ENCODE measurements at regions not wholly inside any gene's neighbourhood (a gene's known extent, or its start where the extent isn't known, plus 50 kb on each side); places are given as distances from the start of the nearest gene placed in this dataset.

DNA sequence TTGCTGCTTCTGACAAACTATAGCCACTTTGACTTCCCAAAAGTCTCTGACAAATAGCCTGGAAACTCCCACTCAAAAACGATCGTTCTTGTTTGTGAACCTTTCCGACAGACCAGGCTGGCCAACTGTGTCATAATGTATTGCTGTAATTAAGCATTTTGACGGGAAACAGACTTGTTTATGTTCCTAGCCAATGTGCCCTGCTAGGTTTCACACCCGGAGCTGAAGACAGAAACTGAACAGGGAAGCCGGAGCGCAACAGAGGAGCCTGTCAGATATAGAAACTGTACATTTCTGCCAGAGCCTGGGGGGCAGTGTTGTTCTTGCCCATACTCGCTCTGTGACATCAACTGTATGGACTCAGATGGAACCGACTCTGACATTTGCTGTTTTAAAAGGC lies 55.3 kb upstream of the C7orf33 start:
- ChIA-PET RAD21 (ENCODE audit: unreplicated experiment) (interaction anchor here (0.7 kb wide), 1 partner anchor 222 kb away, joined by 5 read pairs; no protein-coding TSS in a partner anchor), POLR2A (no interaction called here), SMC1A (ENCODE audit: uncharacterized antibody, unreplicated experiment) (no interaction called here), CTCF (interaction anchor here (1.1 to 1.5 kb wide), 2 partner anchors 8 to 39 kb away, joined by 3 to 4 read pairs; no protein-coding TSS in a partner anchor)
- Histone ChIP-seq H4K20me1 (ENCODE audit: control insufficient read depth, insufficient read depth) (no peaks in the 10 kb centered on the region), H3K9me3 (replicated peaks; ENCODE audit: control insufficient read depth, insufficient read depth, low read length) (no peaks in the 10 kb centered on the region), H3K36me3 (ENCODE audit: control insufficient read depth in 2 of 2, insufficient read depth in 2 of 2, low read length in 1 of 2) (no peaks in the 10 kb centered on the region), H3K79me2 (ENCODE audit: control insufficient read depth, insufficient read depth, low read length) (no peaks in the 10 kb centered on the region), H3K27me3 (replicated peaks in 1 of 2; ENCODE audit: control insufficient read depth in 2 of 2, insufficient read depth in 2 of 2, low read length in 1 of 2) (no peaks in the 10 kb centered on the region), H3K4me1 (ENCODE audit: control insufficient read depth, insufficient read depth, low read length) (peaks cover 3% of the 10 kb centered on the region; the same call in 1 of the 2 replicates), H3K4me2 (ENCODE audit: control insufficient read depth, insufficient read depth) (peak overlapping the region; percentile 49), H3K27ac (ENCODE audit: control insufficient read depth, insufficient read depth) (no peak overlapping the region), H3K4me3 (no peak overlapping the region), H2AFZ (ENCODE audit: control insufficient read depth, low read depth, low read length) (peak overlapping the region; percentile 22), H3K9ac (ENCODE audit: control insufficient read depth, insufficient read depth, low read length) (no peak overlapping the region)
- TF ChIP-seq PAX5 (IDR thresholded peaks at IDR 0.05; ENCODE audit: borderline replicate concordance, low read depth, low read length) = no peak
- TF ChIP-seq, protein P1, sequence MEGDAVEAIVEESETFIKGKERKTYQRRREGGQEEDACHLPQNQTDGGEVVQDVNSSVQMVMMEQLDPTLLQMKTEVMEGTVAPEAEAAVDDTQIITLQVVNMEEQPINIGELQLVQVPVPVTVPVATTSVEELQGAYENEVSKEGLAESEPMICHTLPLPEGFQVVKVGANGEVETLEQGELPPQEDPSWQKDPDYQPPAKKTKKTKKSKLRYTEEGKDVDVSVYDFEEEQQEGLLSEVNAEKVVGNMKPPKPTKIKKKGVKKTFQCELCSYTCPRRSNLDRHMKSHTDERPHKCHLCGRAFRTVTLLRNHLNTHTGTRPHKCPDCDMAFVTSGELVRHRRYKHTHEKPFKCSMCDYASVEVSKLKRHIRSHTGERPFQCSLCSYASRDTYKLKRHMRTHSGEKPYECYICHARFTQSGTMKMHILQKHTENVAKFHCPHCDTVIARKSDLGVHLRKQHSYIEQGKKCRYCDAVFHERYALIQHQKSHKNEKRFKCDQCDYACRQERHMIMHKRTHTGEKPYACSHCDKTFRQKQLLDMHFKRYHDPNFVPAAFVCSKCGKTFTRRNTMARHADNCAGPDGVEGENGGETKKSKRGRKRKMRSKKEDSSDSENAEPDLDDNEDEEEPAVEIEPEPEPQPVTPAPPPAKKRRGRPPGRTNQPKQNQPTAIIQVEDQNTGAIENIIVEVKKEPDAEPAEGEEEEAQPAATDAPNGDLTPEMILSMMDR (IDR thresholded peaks at IDR 0.05 in 2 of 3, conservative IDR thresholded peaks at IDR 0.05 in 1 of 3; ENCODE audit: control insufficient read depth in 2 of 3, extremely low read depth in 1 of 3, insufficient read depth in 1 of 3, low read depth in 3 of 3, low read length in 3 of 3) = peak in 2 of 3 experiments; percentile 20 to 29; a peak in 1 of 6 replicates
- 0 out of 2 replicates have a peak, but pooled peaks have one; percentile 22 for TF ChIP-seq RAD21 (IDR thresholded peaks at IDR 0.05; ENCODE audit: insufficient read depth, low read depth, low read length)
- TF ChIP-seq SMAD1 (IDR thresholded peaks at IDR 0.05; ENCODE audit: low read depth, partially characterized antibody) = no peak
- intact Hi-C loops (cut with micrococcal nuclease; ENCODE audit: unreplicated experiment) (no loop called here), in situ Hi-C loops (cut with MboI) (no loop called here)
- WGBS (ENCODE audit: insufficient coverage, insufficient replicate concordance, low lambda C conversion rate, missing lambda C conversion rate) = 2% methylated on average over 9 of the region's 9 CpGs
- FAIRE-seq = peak; percentile 23
- ATAC-seq = peak; percentile 87
- DNase-seq (ENCODE audit: low read depth, low spot score) = no peak
- no TSS peak for BruUV-seq (replicated peaks)

DNA sequence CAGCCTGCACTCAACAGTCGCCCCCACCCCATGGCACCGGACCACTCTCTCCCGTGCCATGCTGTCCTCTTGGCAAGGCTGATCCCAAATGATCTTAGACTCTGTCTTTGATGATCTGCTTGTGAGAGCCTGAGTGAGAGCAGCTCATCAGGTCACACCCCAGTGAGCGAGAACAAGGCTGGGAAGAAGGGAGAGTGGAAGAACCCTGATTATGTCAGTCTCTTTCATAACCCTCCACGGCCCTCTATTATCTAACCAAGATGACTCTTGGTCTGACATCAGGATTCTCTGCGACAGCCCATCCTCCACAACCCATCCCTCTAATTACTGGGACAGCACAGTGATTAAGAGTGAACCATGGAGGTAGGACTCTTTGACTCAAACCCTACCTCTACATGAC lies 53.1 kb upstream of the C7orf33 start:
- Histone ChIP-seq H3K27me3 (replicated peaks in 1 of 2; ENCODE audit: control insufficient read depth in 2 of 2, insufficient read depth in 2 of 2, low read length in 1 of 2) (no peaks in the 10 kb centered on the region), H3K9ac (ENCODE audit: control insufficient read depth, insufficient read depth, low read length) (no peak overlapping the region), H3K4me1 (ENCODE audit: control insufficient read depth, insufficient read depth, low read length) (peaks cover 3% of the 10 kb centered on the region; the same call in 1 of the 2 replicates), H3K27ac (ENCODE audit: control insufficient read depth, insufficient read depth) (no peak overlapping the region), H3K4me2 (ENCODE audit: control insufficient read depth, insufficient read depth) (no peak overlapping the region), H3K9me3 (replicated peaks; ENCODE audit: control insufficient read depth, insufficient read depth, low read length) (no peaks in the 10 kb centered on the region), H3K79me2 (ENCODE audit: control insufficient read depth, insufficient read depth, low read length) (no peaks in the 10 kb centered on the region), H3K4me3 (no peak overlapping the region), H3K36me3 (ENCODE audit: control insufficient read depth in 2 of 2, insufficient read depth in 2 of 2, low read length in 1 of 2) (no peaks in the 10 kb centered on the region), H4K20me1 (ENCODE audit: control insufficient read depth, insufficient read depth) (no peaks in the 10 kb centered on the region), H2AFZ (ENCODE audit: control insufficient read depth, low read depth, low read length) (no peak overlapping the region)
- ChIA-PET RAD21 (ENCODE audit: unreplicated experiment) (interaction anchor here (0.9 kb wide), 1 partner anchor 40 kb away, joined by 4 read pairs; no protein-coding TSS in a partner anchor), POLR2A (no interaction called here), CTCF (interaction anchor here (1.0 to 1.6 kb wide), 2 partner anchors 10 to 37 kb away, joined by 3 to 10 read pairs; no protein-coding TSS in a partner anchor), SMC1A (ENCODE audit: uncharacterized antibody, unreplicated experiment) (no interaction called here)
- FAIRE-seq (no peak), DNase-seq (ENCODE audit: low read depth, low spot score) (no peak), ATAC-seq (peak; percentile 88)
- intact Hi-C loops (cut with micrococcal nuclease; ENCODE audit: unreplicated experiment) = no loop called here
- BruUV-seq (replicated peaks) = no TSS peak
- 48% methylated on average over 6 of the region's 6 CpGs for WGBS (ENCODE audit: insufficient coverage, insufficient replicate concordance, low lambda C conversion rate, missing lambda C conversion rate)
- in situ Hi-C loops (cut with MboI) = no loop called here
- TF ChIP-seq CREB1 (IDR thresholded peaks at IDR 0.05; ENCODE audit: low read depth) (peak; percentile 61), POLR2A (IDR thresholded peaks at IDR 0.05; ENCODE audit: low read depth, low read length) (no peak), MTA2 (IDR thresholded peaks at IDR 0.05; ENCODE audit: low read depth) (peak; percentile 23; the same call in 1 of the 2 replicates), IKZF1 (conservative IDR thresholded peaks at IDR 0.05) (no peak), TCF7 (IDR thresholded peaks at IDR 0.05; ENCODE audit: borderline replicate concordance) (peak; percentile 57; the same call in 1 of the 2 replicates), EP300 (IDR thresholded peaks at IDR 0.05; ENCODE audit: borderline replicate concordance in 1 of 2, control insufficient read depth in 1 of 2, low read depth in 2 of 2, low read length in 2 of 2) (0 out of 4 replicates have a peak, but pooled peaks of 1 of the 2 experiments have one; percentile 17), ZZZ3 (IDR thresholded peaks at IDR 0.05; ENCODE audit: control insufficient read depth, insufficient read length, low read depth) (no peak), CREM (IDR thresholded peaks at IDR 0.05; ENCODE audit: low read depth) (peak; percentile 49; the same call in 1 of the 2 replicates), NFIC (IDR thresholded peaks at IDR 0.05; ENCODE audit: low read depth, low read length) (peak; percentile 66; the same call in 1 of the 2 replicates), PAX5 (IDR thresholded peaks at IDR 0.05; ENCODE audit: borderline replicate concordance, low read depth, low read length) (peak; percentile 59; the same call in 1 of the 2 replicates)
- TF ChIP-seq, protein P2, sequence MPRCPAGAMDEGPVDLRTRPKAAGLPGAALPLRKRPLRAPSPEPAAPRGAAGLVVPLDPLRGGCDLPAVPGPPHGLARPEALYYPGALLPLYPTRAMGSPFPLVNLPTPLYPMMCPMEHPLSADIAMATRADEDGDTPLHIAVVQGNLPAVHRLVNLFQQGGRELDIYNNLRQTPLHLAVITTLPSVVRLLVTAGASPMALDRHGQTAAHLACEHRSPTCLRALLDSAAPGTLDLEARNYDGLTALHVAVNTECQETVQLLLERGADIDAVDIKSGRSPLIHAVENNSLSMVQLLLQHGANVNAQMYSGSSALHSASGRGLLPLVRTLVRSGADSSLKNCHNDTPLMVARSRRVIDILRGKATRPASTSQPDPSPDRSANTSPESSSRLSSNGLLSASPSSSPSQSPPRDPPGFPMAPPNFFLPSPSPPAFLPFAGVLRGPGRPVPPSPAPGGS (IDR thresholded peaks at IDR 0.05; ENCODE audit: borderline replicate concordance, insufficient read depth, low read depth, low read length, poor library complexity, severe bottlenecking) = peak; percentile 27

All from GM12878 (cell line).